GM06990 (cell line): ENCODE measurements at regions not wholly inside any gene's neighbourhood (a gene's known extent, or its start where the extent isn't known, plus 50 kb on each side); places are given as distances from the start of the nearest gene placed in this dataset.

Experiments used
- DNase-seq: peaks from one replicate; pipeline ENCODE4 v3.0.0-alpha.2; 2011; ENCODE audit not compliant: insufficient read length; ENCODE audit errors: extremely low read depth
- H3K27me3 ChIP-seq: replicated peaks from 2 replicates; pipeline ENCODE4 v1.6.0; 2011; ENCODE audit warnings: low read length; ENCODE audit not compliant: control insufficient read depth, insufficient read depth
- H3K36me3 ChIP-seq: 2 replicates; pipeline ENCODE4 v1.5.1; 2011; ENCODE audit warnings: low read length; ENCODE audit not compliant: control insufficient read depth, insufficient read depth
- H3K4me3 ChIP-seq: replicated peaks from 2 replicates; pipeline ENCODE4 v1.5.1; 2011; ENCODE audit warnings: low read depth, mild to moderate bottlenecking, control low read depth, low read length
- CTCF ChIP-seq: IDR thresholded peaks from 2 replicates; pipeline ENCODE4 v1.5.1; 2011; ENCODE audit warnings: low read length, control low read depth, mild to moderate bottlenecking, inconsistent platforms; ENCODE audit not compliant: insufficient read depth, poor library complexity, severe bottlenecking

GRCh38 chr16:35409503-35409902, 1950.1 kb downstream of the TP53TG3F start:
- TF ChIP-seq CTCF, result no peak
- Histone ChIP-seq H3K4me3 (no peak overlapping the region), H3K36me3 (no peaks in the 10 kb centered on the region), H3K27me3 (no peaks in the 10 kb centered on the region)
- no peak for DNase-seq

GRCh38 chr16:35410438-35410837, 1951.0 kb downstream of the TP53TG3F start:
- Histone ChIP-seq H3K4me3 (no peak overlapping the region), H3K27me3 (no peaks in the 10 kb centered on the region), H3K36me3 (no peaks in the 10 kb centered on the region)
- DNase-seq, result no peak
- no peak for TF ChIP-seq CTCF

- no peak overlapping the region for H3K4me3 ChIP-seq
- no peak for TF ChIP-seq CTCF
- DNase-seq, result no peak
- H3K36me3 ChIP-seq, result no peaks in the 10 kb centered on the region
- no peaks in the 10 kb centered on the region for H3K27me3 ChIP-seq
Measured at GRCh38 chr16:35411156-35411555, 1951.7 kb downstream of the TP53TG3F start.

DNA sequence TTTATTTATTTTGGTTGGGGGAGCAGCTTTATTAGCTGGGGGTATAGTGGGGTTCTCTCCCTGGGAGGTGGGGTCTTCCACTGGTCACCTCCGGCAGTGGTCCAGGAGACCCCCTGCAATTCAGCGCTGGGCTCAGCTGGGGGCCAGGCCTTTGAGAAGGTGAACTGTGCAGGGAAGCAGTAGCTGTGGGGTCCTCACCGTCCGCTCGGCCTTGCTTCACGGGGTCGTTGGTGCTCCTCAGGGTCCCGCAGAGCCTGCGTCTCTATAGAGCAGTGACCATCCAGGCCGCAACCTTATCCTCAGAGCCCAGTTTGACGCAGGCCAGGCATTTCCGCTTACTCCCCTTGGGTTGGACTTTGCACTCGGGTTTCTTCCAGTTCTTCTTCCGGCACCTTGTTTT, 1954.7 kb downstream of the TP53TG3F start:
- no peaks in the 10 kb centered on the region for H3K27me3 ChIP-seq
- H3K4me3 ChIP-seq, result no peak overlapping the region
- no peaks in the 10 kb centered on the region for H3K36me3 ChIP-seq
- DNase-seq, result no peak
- TF ChIP-seq CTCF, result no peak

GRCh38 chr16:35414563-35414962, 1955.2 kb downstream of the TP53TG3F start:
- H3K27me3 ChIP-seq, result no peaks in the 10 kb centered on the region
- no peak for TF ChIP-seq CTCF
- H3K36me3 ChIP-seq, result no peaks in the 10 kb centered on the region
- no peak overlapping the region for H3K4me3 ChIP-seq
- DNase-seq, result no peak

- no peaks in the 10 kb centered on the region for H3K36me3 ChIP-seq
- no peak for DNase-seq
- no peak overlapping the region for H3K4me3 ChIP-seq
- no peaks in the 10 kb centered on the region for H3K27me3 ChIP-seq
- TF ChIP-seq CTCF, result no peak
Measured at GRCh38 chr16:35425270-35425669, 1965.9 kb downstream of the TP53TG3F start.
